Fibroblast of mammary gland (primary cell): ENCODE measurements at regions not wholly inside any gene's neighbourhood (a gene's known extent, or its start where the extent isn't known, plus 50 kb on each side); places are given as distances from the start of the nearest gene placed in this dataset.

Experiments used
- DNase-seq: peaks from one replicate; pipeline ENCODE4 v3.0.0-alpha.2; 2010; ENCODE audit warnings: low read depth
- H3K4me3 ChIP-seq: 2 replicates; pipeline ENCODE4 v1.5.1; 2011; ENCODE audit warnings: low read depth, mild to moderate bottlenecking, low read length, moderate library complexity; ENCODE audit not compliant: control insufficient read depth
- CTCF ChIP-seq: conservative IDR thresholded peaks from 2 replicates; pipeline ENCODE4 v1.5.1; 2011; ENCODE audit warnings: low read depth, low read length, inconsistent platforms; ENCODE audit not compliant: control insufficient read depth, insufficient read depth

GRCh38 chr2:38176619-38177021, 100.7 kb upstream of the CYP1B1 start:
- H3K4me3 ChIP-seq, result no peak overlapping the region
- DNase-seq, result peak; percentile 97
- no peak for TF ChIP-seq CTCF

DNA sequence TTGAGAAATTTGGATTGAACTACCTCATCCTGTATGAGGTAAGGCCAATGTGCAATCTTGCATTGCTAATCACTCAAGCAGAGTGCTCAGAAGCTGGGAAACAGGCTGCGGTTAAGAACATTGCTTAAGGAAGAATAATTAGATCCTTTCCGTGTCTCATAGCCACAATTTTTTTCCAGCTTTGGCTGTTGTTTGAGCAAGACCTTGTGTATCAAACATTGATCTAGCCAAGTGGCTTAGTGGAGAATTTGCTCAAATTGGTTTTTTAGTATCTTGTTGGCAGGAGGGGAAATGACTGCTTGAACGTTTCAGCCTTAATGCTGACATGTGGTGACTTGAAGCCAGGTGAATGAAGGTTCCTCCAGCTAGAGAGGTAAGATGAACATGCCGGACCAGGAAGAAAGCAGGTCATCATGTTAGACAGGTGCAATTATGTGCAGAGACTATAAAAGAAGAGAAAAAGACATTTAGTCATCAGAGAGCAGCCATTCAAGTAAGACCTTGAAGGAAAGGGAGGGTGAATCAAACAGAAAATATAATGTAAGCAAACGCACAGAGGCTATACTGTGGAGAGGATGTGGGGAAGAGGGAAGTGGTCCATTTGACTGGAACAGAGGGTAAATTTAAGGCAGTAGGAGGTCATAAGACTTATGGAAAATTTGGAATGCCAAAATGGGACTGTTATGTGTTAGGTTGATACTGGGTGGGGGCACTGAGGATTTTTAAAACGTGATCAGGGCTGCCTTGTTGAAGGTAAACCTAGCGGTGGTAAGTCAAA, 98.9 kb upstream of the CYP1B1 start:
- no peak for TF ChIP-seq CTCF
- peak overlapping the region; percentile 9 for H3K4me3 ChIP-seq
- peak; percentile 99 for DNase-seq

DNA sequence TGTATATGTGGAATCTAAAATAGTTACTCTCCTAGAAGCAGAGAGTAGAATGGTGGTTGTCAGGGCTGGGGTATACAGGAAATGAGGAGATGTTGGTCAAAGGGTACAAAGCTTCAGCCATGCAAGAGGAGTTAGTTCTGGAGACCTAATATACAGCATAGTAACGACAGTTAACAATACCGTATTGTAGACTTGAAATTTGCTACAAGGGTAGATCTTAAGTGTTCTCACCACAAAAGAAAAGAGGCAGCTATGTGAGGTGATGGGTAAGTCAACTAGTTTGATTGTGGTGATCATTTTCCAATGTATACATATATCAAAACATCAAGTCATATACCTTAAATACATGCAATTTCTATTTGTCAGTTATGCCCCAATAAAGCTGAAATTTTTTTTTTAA, 98.2 kb upstream of the CYP1B1 start:
- H3K4me3 ChIP-seq, result no peak overlapping the region
- TF ChIP-seq CTCF, result no peak
- DNase-seq, result no peak

- H3K4me3 ChIP-seq, result no peak overlapping the region
- DNase-seq, result no peak
- no peak for TF ChIP-seq CTCF
Observed at GRCh38 chr2:38173683-38174082, 97.7 kb upstream of the CYP1B1 start.

- no peak overlapping the region for H3K4me3 ChIP-seq
- DNase-seq, result peak; percentile 87
- TF ChIP-seq CTCF, result no peak
Observed at GRCh38 chr2:38171208-38171855, 95.4 kb upstream of the CYP1B1 start.

GRCh38 chr2:38170733-38171132, 94.8 kb upstream of the CYP1B1 start:
- TF ChIP-seq CTCF, result no peak
- no peak for DNase-seq
- no peak overlapping the region for H3K4me3 ChIP-seq

DNA sequence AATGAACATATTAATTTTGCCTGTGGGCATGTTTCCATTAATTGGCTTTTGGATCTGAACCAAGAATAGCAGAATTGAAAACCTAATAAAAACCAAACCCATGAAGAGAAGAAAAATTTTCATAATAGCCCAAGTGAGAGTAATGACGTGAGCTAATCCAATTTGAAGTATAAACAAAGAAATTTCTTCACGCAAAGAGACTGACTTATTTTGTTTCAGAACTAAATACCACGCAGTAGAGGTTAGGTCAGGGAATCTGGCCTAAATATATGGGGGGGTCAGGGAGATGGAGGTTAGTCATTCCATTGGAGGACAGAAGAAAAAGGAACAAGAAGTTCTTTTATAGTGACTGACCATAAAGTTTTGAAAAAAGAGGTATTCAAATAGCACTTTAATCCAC, 94.1 kb upstream of the CYP1B1 start:
- H3K4me3 ChIP-seq, result no peak overlapping the region
- peak; percentile 94 for DNase-seq
- no peak for TF ChIP-seq CTCF
